Epithelial cell of proximal tubule (primary cell): ENCODE measurements at regions not wholly inside any gene's neighbourhood (a gene's known extent, or its start where the extent isn't known, plus 50 kb on each side); places are given as distances from the start of the nearest gene placed in this dataset.
"Not testable (repeated sequence)": the region's sequence is repeated elsewhere in the genome, so short reads cannot be mapped to it uniquely, and the experiment has no call there.

Source experiments
- DNase-seq: peaks from one replicate; pipeline ENCODE4 v3.0.0-alpha.2; 2011; ENCODE audit warnings: low read depth
- H3K4me3 ChIP-seq: 2 replicates; pipeline ENCODE4 v1.5.1; 2011; ENCODE audit warnings: low read depth, mild to moderate bottlenecking, low read length
- CTCF ChIP-seq: conservative IDR thresholded peaks from 2 replicates; pipeline ENCODE4 v1.5.1; 2012; ENCODE audit warnings: low read depth, mild to moderate bottlenecking, low read length

GRCh38 chr6:85747666-85748065 is 105.0 kb upstream of the SYNCRIP start:
- TF ChIP-seq CTCF: no peak
- no peak for DNase-seq
- no peak overlapping the region for H3K4me3 ChIP-seq

DNA sequence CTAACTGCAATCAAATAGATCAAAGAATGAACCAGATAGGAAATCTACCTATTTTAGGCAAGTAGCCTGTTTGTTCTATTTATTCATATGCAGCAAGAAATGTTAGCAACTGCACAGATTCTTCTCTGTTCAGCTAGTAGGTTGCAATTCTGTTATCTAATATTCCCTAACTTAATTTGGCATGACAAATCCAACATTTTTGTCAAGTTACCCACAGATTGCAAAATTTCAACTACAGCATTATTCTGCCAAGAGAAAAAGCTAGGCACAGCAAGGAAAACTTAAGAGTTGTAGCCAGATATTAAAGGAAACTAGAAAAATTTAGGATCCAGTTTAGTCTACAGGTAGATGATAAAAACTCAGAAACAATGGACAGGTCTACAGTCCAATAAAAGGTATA is 104.4 kb upstream of the SYNCRIP start:
- no peak for DNase-seq
- H3K4me3 ChIP-seq: no peak overlapping the region
- no peak for TF ChIP-seq CTCF

- no peak for TF ChIP-seq CTCF
- no peak for DNase-seq
- H3K4me3 ChIP-seq: no peak overlapping the region
Measured at GRCh38 chr6:85744433-85744970, 101.8 kb upstream of the SYNCRIP start.

- DNase-seq: no peak
- H3K4me3 ChIP-seq: no peak overlapping the region
- no peak for TF ChIP-seq CTCF
Measured at GRCh38 chr6:85726206-85726605, 83.5 kb upstream of the SYNCRIP start.

- no peak for DNase-seq
- no peak overlapping the region for H3K4me3 ChIP-seq
- no peak for TF ChIP-seq CTCF
Measured at GRCh38 chr6:85715797-85716196, 73.1 kb upstream of the SYNCRIP start.

DNA sequence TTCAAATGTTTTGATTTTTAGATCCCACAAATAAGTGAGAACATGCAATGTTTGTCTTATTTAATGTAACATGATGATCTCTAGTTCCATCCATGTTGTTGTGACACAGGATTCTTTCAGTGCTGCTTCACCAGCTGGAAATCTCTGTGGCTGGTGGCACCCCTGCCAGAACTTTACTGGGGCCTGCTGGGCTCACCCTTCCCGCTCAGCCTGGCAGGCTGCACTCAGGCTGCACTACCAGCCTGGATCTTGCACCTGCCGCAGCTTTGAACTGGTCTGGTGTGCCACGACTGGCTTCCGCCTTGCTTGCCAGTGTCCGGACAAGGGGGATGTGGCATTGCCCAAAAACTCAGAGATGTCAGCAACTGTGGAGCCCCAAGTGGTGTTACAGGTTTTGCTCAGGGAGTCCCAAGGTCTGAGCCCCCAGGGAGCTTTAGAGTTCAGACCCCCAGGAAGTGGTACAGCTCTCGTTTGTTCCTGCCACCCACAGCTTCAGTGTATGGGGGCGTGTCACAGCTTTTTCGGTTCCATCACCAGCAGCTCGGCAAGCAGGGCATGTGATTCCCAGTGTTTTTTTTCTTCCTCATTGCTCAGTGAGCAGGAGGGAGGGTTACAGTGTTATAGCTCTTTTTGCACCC is 72.3 kb upstream of the SYNCRIP start:
- H3K4me3 ChIP-seq: no peak overlapping the region
- no peak for DNase-seq
- no peak for TF ChIP-seq CTCF

GRCh38 chr6:85712346-85712745 is 69.7 kb upstream of the SYNCRIP start:
- no peak for DNase-seq
- no peak overlapping the region for H3K4me3 ChIP-seq
- TF ChIP-seq CTCF: no peak

- not testable (repeated sequence) for DNase-seq, H3K4me3 ChIP-seq
Measured at GRCh38 chr6:85707515-85708145, 64.9 kb upstream of the SYNCRIP start.
